GM12874 (cell line): ENCODE measurements at regions not wholly inside any gene's neighbourhood (a gene's known extent, or its start where the extent isn't known, plus 50 kb on each side); places are given as distances from the start of the nearest gene placed in this dataset.

Source experiments
- TF ChIP-seq, protein P1 (sequence below): IDR thresholded peaks from 2 replicates; pipeline ENCODE4 v1.5.1; 2011; ENCODE audit warnings: low read depth, mild to moderate bottlenecking, control low read depth, low read length, moderate library complexity; ENCODE audit not compliant: insufficient read depth

DNA sequence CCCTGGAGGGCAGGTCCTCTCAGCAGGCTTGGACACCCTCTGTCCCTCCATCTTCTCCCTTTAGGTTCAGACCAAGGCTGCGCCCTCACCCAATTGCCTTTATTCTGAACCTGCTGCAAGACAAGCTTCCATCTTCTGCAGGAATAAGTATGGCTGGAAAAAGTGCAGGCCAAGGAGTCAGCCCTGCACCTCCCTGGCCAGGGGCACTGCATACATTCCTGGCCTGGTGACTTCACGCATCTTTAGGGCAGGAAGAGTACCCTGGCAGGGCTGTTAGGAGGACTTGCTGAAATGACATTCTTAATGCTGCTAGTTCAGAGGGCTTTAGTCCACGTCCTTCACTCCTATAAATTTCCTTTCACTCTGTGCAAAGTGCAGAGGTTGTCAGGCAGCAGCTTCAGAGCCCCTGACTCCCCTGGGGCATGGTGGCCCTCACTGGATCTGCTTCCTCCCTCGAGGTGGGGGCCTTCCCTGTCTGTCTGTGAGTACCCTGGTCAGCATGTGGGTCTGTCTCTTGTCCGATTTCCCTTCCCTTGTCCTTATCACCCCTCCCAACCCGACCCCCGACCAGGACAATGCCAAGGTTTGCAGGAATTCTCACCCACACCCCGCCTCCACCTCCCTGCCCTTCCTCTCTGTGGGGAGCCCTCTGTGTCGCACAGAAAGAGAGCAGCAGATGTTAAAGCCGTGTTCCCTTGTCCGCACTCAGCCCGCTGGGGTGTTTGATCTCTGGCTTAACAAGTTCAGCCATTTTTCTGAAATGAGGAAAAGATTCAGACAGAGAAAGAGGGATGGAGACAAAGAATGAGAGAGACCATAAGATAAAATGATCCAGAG, 124.5 kb upstream of the SYT13 start:
- TF ChIP-seq, protein P1, sequence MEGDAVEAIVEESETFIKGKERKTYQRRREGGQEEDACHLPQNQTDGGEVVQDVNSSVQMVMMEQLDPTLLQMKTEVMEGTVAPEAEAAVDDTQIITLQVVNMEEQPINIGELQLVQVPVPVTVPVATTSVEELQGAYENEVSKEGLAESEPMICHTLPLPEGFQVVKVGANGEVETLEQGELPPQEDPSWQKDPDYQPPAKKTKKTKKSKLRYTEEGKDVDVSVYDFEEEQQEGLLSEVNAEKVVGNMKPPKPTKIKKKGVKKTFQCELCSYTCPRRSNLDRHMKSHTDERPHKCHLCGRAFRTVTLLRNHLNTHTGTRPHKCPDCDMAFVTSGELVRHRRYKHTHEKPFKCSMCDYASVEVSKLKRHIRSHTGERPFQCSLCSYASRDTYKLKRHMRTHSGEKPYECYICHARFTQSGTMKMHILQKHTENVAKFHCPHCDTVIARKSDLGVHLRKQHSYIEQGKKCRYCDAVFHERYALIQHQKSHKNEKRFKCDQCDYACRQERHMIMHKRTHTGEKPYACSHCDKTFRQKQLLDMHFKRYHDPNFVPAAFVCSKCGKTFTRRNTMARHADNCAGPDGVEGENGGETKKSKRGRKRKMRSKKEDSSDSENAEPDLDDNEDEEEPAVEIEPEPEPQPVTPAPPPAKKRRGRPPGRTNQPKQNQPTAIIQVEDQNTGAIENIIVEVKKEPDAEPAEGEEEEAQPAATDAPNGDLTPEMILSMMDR: no peak

DNA sequence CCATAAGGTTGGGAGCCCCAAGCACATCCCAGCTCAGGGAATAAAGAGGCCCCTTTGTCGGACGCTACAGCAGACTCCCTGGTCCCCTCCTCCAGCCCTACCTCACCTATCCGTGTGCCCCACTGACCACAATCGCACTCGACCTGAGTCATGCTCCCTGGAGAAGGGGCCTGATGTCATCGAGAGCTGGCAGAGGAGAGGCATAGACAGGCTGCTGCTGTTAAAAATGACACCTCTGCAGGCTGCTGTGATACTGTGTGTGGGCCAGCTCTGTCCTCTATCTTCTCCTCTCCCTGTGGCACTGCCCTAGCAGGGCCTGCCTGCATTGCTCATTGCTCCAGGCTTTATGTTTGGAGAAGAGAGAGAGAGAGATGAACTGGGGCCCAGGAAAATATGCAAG, 123.4 kb upstream of the SYT13 start:
- TF ChIP-seq, protein P1: no peak

DNA sequence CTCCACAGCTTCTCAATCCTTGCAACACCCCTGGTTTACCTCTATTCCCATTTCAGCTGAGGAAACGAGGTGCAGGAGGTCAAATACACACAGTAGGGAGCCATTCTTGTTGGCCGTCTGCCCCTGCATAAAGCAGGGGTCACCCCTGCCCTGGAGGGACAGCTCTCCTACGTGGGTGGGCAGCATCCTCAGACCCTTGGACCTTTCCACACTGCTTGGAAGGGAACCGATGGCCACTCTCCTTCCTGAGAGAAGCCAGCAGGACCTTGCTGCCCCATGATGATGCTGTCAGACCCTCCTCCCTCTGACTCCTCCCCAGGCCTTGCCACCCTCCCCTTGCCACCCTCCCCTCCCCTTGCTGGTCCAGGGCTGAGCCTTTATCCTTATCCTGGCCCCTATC, 121.1 kb upstream of the SYT13 start:
- TF ChIP-seq, protein P1: no peak

DNA sequence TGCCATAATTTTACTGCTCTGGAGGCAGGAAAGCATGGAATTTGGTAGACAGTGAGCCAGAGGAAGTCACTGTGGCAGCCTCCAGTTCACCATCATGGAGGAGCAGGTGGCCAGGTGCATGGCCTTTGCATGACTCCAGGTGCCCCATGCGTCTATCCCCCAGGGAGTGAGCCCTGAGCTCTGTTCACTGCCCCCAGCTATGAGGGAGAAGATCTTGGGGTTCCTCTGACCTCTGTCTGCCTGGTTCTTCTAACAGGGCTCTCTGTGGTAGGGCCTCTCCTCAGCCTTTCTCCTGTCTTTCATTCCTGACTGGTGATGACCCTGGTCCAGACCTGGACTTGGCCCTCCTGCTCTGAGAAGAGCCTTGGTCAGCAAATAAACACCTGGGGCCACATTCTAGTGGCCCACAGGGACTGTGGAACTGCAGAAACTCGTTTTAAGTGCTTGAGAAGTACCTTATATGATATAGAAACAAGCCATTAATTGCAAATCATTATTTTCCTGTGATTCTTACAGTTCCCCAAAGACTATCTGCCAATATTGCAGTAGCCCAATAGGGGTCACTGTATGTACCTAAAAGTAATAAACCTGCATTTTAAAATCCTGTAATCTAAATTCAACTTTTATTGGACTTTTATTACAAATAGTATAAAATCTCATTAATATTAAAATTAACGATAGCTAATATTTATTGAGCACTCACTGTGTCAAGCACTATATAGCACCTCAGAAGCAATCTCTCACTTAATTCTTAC, 120.0 kb upstream of the SYT13 start:
- TF ChIP-seq, protein P1: 0 out of 2 replicates have a peak, but pooled peaks have one; percentile 1

DNA sequence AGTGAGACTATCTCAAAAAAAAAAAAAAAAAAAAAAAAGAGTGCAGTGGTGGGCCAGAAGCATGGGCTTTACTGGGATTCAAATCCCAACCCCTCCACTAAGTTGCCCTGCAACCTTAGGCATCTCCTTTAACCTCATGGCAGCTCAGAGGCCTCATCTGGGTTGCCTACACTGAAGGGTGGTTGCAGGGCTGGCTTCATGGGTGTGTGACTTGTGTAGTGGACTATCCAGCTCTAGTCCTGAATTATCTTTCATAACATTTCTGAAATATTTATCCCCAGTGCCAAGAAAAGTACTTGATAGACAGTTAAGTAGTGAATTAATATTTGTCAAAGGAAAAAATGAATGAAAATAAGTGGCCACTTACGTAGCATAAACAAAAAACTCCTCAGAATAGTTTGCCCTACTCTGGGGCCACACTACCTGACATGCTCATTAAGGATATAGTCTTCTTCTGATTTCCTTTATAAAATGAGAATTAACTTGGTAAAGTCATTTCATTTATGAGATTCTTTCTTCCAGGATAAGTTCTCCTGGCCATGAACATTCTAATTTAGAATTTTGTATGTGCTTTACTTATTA, 116.0 kb upstream of the SYT13 start:
- TF ChIP-seq, protein P1: no peak

DNA sequence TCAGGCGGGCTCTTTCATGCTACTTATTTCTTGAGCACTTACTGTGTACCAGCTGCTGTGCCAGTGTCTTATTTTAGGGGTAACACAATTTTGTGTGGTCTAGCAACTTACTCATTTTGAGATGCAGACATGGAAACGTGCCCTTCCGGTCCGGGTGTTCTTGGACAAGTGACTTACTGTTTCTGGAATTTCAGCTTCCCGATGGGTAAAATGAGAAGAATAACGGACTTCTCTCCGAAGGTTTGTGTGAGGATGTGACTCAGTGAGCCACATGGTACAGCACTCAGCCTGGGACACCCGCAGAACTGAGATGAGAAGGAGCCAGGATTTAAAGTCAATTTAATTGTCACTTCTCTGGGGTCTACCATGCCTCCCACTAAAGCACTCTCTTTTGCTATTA, 114.5 kb upstream of the SYT13 start:
- TF ChIP-seq, protein P1: no peak

DNA sequence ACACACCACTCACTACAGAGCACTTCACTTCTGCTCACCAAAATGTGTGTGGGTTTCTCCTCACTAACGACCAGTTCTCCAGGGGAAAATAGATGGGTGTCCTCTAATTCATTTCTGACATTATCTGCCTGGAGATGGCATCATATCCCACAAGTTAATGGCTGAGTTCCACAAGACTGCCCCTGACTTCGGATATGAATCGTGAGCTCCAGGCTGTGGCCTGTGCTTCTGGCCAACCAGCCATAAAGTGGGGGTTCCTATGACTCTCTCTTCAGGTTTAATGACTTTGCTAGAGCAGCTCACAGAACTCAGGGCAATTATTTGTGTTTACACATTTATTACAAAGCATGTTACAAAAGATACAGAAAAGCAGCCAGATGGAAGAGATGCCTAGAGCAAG, 113.0 kb upstream of the SYT13 start:
- TF ChIP-seq, protein P1: no peak
